ENCODE measurements at regions not wholly inside any gene's neighbourhood (a gene's known extent, or its start where the extent isn't known, plus 50 kb on each side); places are given as distances from the start of the nearest gene placed in this dataset.

GRCh38 chr2:81483254-81483653 lies 1178.7 kb upstream of the LRRTM1 start:
- no peak for TF ChIP-seq EZH2 (IDR thresholded peaks at IDR 0.05; ENCODE audit: insufficient read depth, poor library complexity, severe bottlenecking)
- no peak for TF ChIP-seq EZH2phosphoT487 (IDR thresholded peaks at IDR 0.05; ENCODE audit: insufficient read depth, low read depth)

All from GM23248 (cell line).